AG20443 (cell line): ENCODE measurements at regions not wholly inside any gene's neighbourhood (a gene's known extent, or its start where the extent isn't known, plus 50 kb on each side); places are given as distances from the start of the nearest gene placed in this dataset.

Experiments
- DNase-seq: peaks from one replicate; pipeline ENCODE4 v3.0.0; 2012; ENCODE audit warnings: low spot score, mixed read lengths

DNA sequence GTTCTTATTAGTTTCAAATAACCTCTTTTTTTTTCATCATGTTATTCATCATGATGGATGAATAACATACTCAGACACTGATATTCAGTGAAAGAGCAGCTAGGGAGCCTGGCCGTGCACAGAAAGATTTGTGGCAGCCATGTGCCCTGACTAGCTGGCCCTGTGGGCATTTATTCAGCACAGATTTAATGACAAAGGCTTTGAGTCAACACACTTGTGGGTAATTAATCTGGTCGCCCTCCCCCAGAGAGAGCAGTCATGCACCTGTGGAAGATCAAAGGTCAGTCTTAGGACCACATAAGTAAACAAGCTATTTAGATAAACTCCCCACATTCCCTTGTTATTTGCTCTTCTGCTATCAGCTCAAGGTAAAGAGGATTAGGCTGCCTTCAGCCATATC lies 153.2 kb upstream of the HMCN1 start:
- no peak for DNase-seq

DNA sequence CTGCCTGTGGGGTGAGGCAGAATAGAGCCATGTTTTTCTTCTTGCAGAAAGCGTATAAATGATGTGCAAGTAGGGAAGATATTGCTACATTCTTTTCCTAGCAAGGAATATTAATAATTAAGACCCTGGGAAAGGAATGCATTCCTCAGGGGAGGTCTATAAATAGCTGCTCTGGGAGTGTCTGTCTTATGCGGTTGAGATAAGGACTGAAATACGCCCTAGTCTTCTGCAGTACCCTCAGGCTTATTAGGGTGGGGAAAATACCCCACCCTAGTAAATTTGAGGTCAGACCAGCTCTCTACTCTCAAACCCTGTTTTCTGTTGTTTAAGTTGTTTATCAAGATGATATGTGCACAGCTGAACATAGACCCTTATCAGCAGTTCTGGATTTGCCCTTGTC lies 155.9 kb upstream of the HMCN1 start:
- no peak for DNase-seq

DNA sequence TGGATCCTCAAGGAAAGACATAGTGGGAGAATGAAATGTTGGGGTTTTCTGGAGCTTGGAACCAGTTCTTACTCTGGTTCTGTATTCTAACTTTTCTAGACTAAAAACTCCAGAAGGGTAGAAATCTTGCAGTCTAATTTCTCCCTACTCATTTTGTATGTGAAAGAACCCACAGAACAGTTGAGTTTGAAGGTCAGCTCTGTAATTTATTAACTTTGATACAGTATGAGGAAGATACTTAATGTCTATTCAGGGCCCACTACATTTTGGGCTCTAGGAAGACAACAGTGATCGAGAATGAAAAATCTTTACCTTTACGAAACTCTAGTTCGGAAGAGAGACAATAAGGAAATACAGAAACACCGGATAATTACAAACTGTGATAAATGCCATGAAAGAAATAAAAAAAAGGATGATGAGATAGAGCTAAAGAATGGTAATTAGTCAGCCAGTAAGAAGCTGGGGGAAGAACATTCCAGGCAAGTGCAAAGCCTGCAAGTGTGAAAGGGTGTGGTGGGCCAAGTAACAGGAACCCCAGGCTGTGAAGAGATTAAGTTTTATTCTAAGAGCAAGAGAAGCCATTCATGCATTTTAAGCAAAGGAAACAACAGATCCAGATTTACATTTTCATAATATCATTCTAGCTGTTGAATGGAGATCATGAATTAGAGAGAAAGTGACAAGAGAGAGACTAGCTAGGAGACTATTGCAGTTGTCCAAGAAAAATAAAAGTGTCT lies 159.9 kb upstream of the HMCN1 start:
- peak; percentile 34 for DNase-seq

DNA sequence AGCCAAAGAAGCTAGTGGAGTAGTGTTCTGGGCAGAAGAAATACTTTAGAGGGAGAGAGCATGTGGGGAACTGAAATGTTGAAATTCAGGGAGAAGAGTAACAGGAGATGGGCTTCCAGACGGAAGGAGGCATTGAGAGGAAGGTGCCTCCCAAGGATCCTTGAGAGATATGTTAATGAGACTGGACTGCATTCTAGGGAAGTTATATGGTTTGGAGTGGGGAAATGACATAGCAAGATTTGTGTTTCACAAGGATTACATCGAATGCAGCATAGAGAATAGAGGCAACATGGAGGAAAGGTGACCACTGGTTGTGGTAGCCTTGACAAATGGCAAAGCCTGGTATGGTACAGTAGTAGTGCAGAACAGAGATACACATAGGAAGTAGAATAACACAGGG lies 160.5 kb upstream of the HMCN1 start:
- no peak for DNase-seq

DNA sequence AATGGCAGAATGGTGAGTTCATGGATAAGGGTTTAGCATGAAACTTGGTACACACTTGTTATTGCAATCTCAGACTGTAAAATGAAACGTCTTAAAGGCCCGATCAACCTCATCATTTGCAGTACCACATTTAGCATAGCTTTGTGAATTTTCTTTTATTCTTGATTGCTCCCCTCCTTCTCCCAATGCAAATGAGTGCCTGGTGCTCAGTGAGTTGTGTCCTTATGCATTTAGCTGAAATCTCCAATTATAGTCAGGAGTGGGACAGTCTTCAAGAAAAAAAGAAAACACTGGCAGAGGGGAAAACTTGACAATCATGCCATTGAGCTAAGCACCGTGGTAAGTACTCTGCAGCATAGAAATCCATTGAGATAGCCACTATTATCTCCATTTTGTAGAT lies 161.0 kb upstream of the HMCN1 start:
- DNase-seq: no peak

DNA sequence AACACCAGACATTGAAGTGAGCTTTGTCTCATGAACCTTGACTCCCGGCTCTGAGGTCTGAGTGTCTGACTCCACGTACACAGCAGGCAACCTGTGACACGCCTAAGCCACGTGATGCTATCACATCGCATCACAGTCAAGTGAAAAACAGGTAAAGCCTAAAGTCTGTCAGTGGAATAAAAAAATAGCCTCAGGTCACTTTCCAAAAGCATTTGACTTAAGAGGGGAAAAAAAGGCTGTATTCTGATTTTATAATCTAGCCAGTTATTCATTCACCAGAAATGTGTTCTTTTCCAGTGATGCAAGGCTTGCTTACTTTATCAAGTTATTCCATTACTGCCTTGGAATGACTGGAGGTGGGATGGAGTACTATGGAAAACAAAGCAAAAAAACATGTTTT lies 163.2 kb upstream of the HMCN1 start:
- no peak for DNase-seq

DNA sequence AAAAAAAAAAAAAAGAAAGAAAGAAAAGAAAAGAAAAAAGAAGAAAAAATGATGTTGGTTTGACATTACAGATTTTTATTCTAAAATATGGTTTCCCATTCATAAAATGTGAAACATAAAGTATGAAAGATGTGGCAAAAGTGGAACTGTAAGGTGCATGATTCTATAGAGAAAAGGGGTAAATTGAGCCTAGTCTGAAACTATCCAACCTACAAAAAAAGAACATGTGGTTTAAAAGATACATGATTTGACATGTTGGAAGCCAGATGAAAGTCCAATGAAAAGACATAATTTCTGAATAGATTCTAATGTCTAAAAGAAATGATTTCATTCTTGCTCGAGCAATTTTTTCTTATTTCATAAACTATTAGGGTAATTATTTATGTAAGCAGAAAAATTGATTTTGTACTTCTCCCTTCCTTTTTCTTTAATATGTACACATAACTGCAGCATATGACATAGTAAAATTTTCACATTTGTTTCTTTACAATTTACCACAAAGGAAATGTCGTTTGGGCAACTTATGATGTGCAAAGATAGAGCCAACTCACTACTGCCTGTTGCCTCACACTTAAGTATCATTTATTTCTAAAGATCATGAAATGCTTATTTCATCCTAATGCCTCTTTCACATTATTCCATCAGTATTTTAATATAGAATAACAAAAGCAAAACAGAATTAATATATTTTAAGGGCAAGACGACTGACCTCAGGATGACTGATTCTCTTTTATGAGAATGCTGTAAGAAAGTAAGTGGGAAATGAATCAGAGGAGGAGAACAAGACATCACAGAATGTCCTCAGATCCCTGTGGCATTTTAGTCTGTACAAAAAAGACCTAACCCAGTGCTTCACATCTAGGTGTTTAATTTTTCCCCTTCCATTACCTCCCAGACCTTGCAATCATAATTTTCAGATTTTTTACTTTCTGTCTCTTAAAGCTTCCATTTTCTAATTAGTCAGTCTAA lies 165.8 kb upstream of the HMCN1 start:
- no peak for DNase-seq

DNA sequence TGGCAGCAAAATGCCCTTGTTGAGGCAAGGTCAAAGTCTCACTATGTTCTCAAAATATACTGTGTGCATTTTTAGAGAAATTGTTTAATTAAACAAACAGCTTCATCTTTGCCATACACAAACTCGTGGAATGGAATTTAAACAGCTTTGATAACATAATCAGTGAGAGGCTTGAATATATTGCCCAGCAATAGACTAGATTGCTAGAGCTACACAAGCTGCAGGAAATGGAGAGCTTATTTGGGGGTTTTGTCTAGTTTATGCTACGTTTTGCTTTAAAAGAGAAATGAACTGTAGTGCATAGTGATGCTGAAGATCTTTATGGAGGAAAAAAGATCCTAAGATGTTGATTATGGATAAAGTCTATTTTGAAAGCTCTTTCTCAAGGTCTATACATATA lies 166.8 kb upstream of the HMCN1 start:
- no peak for DNase-seq

DNA sequence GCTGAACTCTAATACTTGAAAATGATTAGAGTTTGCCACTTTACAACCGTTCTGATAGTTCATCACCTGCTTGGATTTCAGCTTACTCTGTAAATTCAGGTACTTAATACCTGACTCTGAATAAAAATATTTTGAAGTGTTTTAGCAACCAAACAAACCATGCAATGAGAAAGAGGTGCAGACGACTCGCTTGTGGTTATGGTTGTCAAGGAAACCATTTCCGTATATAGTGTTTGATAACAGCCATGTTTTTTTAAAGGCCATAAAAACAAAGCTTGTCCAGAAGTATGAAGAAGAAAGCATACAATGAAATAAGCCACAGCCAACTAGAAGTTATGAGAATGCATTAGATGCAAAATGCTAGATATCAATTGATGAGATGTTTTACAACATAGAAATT lies 167.2 kb upstream of the HMCN1 start:
- no peak for DNase-seq

DNA sequence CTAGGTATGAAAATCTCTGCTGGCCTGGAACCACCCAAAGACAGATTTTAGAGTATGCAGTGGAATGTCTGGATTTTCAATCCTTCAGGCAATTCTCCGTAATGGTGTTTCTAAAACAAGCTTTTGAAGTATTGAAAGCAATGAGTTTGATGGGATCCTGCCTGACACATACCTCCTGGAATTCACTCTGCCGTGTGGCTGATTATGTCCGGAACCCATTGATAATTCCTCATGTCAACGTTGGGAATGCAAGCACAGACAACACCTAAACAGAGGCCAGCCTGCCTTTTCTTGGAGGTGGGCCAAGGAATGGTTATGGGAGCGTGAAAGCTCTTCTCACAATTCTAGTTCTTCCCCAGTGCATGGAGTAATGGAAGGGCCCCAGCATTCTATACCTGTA lies 168.9 kb upstream of the HMCN1 start:
- peak; percentile 43 for DNase-seq

DNA sequence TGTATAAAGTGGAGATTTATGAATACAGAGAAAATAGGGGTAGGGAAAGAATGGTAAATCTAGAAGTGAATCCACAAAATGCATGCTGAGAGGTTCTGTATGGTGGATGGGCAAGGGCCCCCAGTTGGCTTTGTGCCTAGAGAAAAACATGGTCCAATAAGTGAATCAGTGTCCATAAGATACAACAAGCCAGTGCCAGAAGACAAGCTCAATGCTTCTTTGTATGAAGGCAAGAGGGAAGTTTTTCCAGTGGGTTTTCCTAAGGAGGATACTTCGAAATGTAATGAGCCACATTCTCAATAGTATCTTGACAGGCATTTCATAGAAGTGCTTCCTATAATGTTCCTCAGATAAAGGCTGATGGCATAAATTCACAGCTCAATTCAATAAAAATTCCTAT lies 169.4 kb upstream of the HMCN1 start:
- no peak for DNase-seq

DNA sequence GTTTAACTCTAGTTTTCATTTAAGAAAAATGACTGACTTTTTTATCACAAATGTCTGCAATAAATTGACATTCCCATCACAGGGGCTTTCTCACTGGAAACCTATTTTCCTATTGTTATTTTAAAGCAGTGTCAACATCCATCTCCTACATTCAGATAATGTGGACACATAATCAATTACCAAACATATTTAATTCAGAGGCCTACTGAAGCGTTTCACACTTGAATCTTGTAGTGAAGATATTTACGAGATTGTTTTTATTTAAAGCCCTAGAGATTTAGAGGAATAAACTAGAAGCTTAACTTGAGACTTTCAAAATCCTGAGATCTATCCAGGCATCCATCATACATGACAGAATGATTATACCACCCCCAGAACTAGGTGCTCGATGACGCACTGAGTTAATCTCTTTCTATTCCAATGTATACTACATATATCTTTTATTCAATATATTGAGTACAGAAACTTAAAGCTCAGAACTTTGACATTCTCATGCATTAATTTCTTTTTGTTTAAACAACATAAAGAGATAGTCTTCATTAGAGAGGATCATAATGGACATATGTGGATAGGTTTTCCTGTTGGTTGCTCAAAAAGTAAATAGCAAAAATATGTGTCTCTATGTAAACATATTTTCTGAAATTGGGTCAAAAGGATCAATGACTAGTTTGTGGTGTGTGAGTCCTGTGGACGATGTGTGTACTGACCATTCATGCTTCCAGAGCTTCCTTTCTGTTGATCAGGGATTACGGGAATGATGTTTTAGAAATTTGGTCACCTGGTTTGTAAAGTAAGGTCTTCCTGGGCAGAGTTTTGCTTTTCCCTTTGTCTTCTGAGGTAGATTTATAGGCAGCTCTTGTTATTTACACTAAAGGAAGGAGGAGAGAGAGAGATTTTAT lies 171.5 kb upstream of the HMCN1 start:
- DNase-seq: no peak

DNA sequence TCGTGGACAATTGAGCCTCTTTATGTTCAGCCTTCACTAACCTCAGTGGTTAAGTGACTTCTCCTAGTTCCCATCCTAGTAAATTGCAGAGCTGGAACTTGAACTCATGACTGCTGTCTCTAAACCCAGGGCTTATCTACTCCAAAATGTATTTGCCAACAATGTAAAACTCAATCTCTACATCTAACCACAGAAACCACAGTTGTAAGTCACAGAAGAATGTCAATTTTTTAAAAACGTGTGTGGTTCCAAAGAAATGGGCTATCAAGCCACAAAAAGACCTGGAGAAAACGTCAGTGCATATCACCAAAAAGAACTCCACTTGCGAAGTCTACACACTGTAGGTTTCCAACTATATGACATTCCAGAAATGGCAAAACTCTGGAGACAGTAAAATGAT lies 172.6 kb upstream of the HMCN1 start:
- DNase-seq: no peak

DNA sequence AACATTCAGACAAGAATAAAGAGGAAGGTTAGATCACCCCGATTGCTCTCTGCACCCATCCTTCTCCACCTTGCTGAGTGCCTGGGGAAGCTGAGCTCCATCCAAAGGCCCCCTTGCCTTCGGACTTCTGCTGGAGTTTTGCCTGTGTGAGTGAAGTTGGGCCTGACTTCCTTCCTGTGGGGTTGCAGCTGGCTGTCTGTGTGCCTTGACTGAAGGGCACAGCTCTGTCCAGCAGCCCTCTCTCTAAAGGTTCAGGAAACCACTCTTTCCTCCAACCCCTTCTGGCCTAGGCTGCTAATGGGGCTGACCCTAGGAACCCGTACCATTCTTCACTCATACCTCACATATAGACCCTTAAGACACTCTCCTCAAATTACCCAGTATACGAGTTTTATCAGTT lies 173.4 kb upstream of the HMCN1 start:
- DNase-seq: no peak

DNA sequence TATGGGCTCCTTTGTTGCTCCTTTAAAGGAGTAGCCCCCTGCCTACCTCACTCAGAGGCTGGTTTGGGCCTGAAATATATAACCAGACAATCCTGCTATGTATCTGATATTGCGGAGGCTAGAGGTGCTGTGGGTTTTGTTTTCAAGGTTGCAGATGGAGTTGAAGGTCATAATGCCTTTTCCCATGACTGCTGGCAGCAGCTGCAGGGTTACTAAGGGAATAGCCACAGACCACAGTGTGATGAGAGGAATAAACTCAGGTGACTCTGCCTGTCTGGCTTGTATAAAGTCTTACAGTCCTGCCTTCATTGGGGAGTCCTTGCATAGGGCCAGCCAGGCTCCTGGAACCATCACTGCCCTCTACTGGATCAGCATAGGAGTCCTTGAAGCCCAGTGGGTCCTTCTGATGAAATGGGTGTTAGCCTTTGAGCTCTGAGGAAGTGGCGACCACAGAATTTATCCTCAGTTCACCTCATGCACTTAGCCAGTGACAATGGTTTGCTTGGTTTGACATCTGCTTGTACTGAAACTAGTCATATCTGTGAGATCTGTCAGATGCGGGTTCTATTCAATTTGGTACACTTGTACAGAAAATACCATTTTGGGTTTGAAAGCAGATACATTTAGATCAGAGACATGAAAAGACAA lies 174.4 kb upstream of the HMCN1 start:
- DNase-seq: peak; percentile 72

DNA sequence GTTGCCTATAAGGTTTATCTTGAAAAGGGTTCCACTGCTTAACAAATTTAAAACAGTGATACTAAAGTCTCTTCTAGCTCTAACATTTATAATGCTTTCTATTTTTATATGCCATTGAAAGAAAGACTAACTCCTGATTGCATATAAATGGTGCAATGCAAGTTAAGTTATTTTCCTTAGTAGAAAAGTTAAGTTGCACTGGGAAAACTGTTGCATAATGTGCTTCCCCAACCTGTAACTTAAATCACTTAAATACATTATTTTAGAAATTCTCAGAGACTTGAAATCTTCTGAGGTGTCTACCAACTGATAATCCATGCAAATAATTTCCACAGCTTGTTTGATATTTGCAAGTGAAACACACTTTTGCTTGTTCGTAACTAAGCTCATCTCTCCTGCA lies 175.0 kb upstream of the HMCN1 start:
- DNase-seq: no peak

DNA sequence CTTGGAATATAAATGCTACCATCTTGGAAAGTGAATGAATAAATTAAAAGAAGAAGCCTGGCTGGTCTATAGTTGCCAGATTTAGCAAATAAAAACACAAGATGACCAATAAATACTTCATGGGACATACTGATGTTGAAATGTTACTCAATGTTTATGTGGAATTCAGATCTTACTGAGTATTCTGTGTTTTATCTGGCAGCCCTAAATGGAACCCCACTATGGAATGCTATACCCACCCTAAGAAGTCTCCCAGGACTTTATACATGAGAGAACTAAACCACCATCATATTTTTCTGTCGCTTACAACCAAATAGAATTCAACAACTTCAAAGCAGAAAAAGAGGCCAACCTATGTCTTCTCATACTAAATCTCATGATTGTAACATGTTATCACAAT lies 177.6 kb upstream of the HMCN1 start:
- no peak for DNase-seq

DNA sequence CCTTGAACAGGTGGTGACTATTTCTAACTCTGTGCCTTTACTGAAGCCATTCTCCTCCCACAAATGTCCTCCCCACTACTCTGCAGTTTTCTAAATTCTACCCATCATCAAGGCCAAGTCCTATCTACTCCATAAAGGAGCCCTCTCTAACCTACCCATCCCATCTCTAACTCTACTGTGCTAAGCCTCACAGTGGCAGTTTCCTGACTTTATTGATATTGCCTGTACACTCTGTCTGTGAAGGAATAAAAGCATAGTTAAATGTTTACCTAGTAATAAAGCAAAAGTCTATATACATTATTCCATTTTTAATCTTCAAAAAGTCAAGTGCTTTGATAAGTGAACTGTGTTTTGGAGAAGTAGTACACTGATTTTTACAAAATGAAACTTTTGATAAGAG lies 178.4 kb upstream of the HMCN1 start:
- no peak for DNase-seq

DNA sequence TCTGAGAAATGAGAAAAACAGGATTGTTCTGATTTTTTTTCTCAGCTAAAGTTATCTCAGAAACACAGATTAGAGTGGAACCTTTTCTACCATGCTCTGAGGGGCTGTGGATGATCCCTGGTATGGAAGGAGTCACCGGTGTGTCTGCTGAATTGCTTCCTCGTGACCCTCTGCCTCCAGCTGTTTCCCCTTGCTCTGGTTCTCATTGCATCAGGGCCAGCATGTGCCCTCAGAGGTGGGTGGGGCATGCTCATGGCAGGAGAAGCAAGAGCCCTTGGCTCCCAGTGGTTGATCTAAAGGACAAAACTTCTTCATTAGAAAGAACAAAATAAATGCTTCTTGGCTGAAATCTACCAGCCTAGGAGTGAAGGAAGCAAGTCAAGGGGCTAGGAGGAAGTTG lies 183.2 kb upstream of the HMCN1 start:
- DNase-seq: no peak

DNA sequence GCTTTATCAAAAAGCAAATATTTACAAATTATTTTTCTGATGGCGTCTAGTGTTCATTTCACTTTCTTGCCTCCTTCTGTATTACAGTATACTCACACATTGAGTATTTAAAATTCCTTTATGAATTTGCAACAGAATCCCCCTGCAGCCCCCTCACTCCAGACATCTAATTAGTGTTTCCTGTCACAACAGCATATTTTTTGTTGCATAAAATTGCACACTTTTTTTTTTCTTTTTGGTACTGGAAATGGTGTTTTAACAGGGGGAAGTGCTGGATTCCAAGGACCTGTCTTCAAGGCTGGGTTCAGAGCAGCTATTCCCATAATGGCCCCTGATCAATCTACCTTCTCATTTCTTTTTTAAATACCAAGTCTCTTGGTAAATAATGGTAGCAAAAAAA lies 184.3 kb upstream of the HMCN1 start:
- no peak for DNase-seq

DNA sequence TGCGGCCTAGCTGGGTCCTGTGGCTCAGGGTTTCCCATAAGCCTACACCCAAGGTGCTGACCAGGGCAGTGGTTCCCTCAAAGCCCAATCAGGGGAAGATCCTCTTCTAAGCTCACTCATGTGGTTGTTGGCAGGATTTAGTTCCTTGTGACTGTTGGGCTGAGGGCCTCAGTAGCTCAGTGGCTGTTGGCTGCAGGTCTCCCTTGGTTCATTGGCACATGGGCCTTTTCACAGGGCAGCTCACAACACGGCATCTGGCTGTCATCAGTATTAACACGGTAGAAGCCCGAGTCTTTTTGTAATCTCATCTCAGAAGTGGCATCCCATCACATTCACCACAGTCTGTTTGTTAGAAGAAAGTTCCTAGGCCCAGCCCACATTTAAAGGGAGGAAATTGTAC lies 188.2 kb upstream of the HMCN1 start:
- no peak for DNase-seq

DNA sequence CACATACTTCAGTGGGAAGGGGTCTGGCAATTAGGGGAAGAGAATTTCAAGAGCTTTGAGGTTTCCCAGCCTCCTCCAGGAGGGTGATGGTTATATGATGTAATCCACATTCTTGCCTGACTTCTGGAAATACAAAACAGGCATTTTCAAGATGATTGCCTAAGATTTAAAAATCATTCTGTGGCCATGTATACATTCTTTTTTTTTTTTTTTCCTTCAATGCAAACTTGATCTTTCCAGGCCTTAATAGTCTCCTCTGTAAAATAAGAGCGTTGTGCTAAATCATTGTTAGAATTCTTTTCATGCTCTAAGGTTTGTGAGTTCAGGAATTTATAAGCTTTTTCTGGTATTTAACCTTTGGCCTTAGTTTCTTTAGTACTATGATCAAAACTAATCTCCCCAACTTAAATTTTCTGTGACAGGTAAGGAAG lies 192.3 kb upstream of the HMCN1 start:
- DNase-seq: peak; percentile 56
